Prostate gland (tissue), 2 donors: ENCODE measurements at regions not wholly inside any gene's neighbourhood (a gene's known extent, or its start where the extent isn't known, plus 50 kb on each side); places are given as distances from the start of the nearest gene placed in this dataset.

ENCODE experiments used
- DNase-seq: peaks from one replicate; pipeline ENCODE4 v3.0.0-alpha.2; 2019; ENCODE audit warnings: low spot score
- H3K27ac ChIP-seq, 2 donors: fragments of 200-600 bp; sonication (generic); 2 replicates each; pipeline ENCODE4 v1.5.1; 2017 to 2019
- H3K27me3 ChIP-seq: fragments of 200-600 bp; sonication (generic); replicated peaks from 2 replicates; pipeline ENCODE4 v1.5.1; 2019; ENCODE audit not compliant: insufficient read depth
- H3K36me3 ChIP-seq, 2 donors: fragments of 200-600 bp; sonication (generic); 1 replicate in 1 of 2; 2 replicates in 1 of 2; pipeline versions ENCODE4 v1.5.1 to v1.8.1; 2017 to 2019
- H3K4me1 ChIP-seq: fragments of 200-600 bp; sonication (generic); replicated peaks from 2 replicates; pipeline ENCODE4 v1.5.1; 2019
- H3K4me3 ChIP-seq, 2 donors: fragments of 200-600 bp; sonication (generic); 2 replicates each; pipeline ENCODE4 v1.5.1; 2017 to 2019
- H3K9me3 ChIP-seq: fragments of 200-600 bp; sonication (generic); 2 replicates; pipeline ENCODE4 v1.5.1; 2017
- POLR2A ChIP-seq: fragments of 450-650 bp; IDR thresholded peaks from one replicate; pipeline ENCODE4 v1.6.1; 2016; ENCODE audit warnings: antibody characterized with exemption, mild to moderate bottlenecking
- POLR2AphosphoS5 ChIP-seq: sonication (generic); formaldehyde crosslinking; IDR thresholded peaks from one replicate; pipeline ENCODE4 v1.6.1; 2017; ENCODE audit warnings: antibody characterized with exemption
- WGBS: methylation state at CpG from one replicate; pipeline ENCODE4 v1.1.5; 2018; 5-methylcytosine and 5-hydroxymethylcytosine counted together
- intact Hi-C: fragments of 100-400 bp; cut with DNase I; formaldehyde crosslinking; loops from one replicate; pipeline ENCODE4 v1.14.2; 2022
- TF ChIP-seq, protein P1 (sequence below), 4 experiments: fragments of 200-600 bp in 2 of 4; fragments of 450-650 bp in 2 of 4; sonication (generic) in 2 of 4; IDR thresholded peaks; 1 replicate in 3 of 4; 2 replicates in 1 of 4; pipeline ENCODE4 v1.5.1; 2016 to 2019; ENCODE audit warnings: antibody characterized with exemption in 4 of 4, mild to moderate bottlenecking in 2 of 4, moderate library complexity in 2 of 4

DNA sequence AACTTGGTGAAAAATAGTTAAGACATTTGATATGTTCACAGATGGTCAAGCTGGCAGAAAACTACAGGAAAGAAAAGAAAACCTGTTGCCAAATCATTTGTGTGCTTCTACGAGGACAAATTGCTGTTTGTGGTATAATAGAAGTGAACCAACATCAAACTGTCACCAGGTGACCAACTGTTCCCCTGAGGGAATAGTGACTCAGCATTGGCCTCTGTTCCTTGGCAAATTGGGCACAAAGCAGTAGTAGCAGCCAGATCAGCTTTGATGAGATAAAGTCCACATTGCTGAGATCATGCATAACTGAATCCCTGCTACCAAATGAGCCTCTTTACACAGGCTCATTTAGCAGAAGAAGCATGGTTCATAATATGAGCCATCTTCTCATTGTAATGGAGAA lies 103.5 kb downstream of the POSTN start:
- Histone ChIP-seq H3K4me1 (no peaks in the 10 kb centered on the region), H3K27me3 (no peaks in the 10 kb centered on the region), H3K36me3 (no peaks in the 10 kb centered on the region), H3K4me3 (no peak overlapping the region), H3K9me3 (no peaks in the 10 kb centered on the region), H3K27ac (no peak overlapping the region)
- intact Hi-C loops = no loop called here
- TF ChIP-seq, protein P1, sequence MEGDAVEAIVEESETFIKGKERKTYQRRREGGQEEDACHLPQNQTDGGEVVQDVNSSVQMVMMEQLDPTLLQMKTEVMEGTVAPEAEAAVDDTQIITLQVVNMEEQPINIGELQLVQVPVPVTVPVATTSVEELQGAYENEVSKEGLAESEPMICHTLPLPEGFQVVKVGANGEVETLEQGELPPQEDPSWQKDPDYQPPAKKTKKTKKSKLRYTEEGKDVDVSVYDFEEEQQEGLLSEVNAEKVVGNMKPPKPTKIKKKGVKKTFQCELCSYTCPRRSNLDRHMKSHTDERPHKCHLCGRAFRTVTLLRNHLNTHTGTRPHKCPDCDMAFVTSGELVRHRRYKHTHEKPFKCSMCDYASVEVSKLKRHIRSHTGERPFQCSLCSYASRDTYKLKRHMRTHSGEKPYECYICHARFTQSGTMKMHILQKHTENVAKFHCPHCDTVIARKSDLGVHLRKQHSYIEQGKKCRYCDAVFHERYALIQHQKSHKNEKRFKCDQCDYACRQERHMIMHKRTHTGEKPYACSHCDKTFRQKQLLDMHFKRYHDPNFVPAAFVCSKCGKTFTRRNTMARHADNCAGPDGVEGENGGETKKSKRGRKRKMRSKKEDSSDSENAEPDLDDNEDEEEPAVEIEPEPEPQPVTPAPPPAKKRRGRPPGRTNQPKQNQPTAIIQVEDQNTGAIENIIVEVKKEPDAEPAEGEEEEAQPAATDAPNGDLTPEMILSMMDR (IDR thresholded peaks at IDR 0.05) = no peak
- TF ChIP-seq POLR2A = no peak
- no peak for TF ChIP-seq POLR2AphosphoS5
- DNase-seq = no peak
- 19% methylated on average over 1 of the region's 1 CpG for WGBS

DNA sequence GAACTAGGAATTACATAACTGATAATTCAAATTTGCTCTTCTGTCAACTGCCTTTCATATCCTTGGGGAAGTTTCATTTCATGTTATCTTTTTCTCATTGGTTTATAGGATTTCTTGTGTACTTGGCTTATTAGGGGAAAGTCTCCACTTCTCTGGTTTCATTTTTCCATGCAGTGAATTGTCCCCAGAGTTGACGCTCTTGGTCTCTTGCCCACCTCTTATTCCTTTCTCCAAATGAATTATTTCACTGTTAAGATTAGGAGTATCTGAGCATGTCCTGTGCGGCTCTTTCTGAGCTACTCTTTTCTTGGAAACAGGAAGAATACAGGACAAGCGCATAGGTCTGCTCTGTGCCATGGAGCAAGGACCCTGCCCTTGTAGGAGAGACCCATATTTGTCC lies 104.8 kb downstream of the POSTN start:
- 86% methylated on average over 3 of the region's 3 CpGs for WGBS
- H3K4me3 ChIP-seq = no peak overlapping the region
- no peaks in the 10 kb centered on the region for H3K27me3 ChIP-seq
- no peaks in the 10 kb centered on the region for H3K9me3 ChIP-seq
- no peak overlapping the region for H3K27ac ChIP-seq
- H3K36me3 ChIP-seq = no peaks in the 10 kb centered on the region
- DNase-seq = no peak
- TF ChIP-seq, protein P1 (IDR thresholded peaks at IDR 0.05) = no peak
- TF ChIP-seq POLR2AphosphoS5 = no peak
- no peak for TF ChIP-seq POLR2A
- H3K4me1 ChIP-seq = no peaks in the 10 kb centered on the region
- intact Hi-C loops = no loop called here

DNA sequence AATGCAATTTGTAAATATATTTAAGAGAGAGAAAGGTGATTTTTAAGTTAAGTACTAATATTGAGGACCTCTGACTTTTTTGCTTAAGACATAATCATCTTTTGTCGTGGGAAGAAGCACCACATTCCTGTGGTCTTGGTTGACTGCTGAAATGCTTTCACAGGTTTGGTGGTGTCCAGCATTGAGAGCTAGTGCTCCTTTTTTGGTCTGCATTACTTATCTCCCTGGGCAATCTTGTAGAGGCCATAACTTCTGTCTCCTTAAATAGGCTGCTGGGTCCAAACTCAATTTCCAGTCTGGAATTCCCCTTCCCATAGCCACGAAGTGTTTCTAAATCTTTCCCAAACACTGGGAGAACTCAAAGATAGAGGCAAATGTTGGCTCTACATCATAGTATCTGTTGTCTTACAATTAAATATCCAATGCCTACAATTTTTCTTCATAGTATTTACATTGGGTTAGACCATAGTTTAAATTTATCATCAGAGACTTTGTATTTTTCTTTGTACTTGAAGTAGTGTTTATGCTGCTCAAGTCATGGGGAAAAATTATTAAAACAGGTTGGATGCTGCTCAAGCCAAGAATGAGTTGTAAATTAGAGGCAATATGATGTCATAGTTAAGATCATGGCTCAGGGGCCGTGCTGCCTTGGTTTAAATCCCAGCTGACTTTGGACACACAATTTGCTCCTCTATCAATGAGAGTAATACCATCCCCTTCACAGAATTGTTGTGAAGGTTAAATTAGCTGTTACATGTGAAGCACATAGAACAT lies 105.6 kb downstream of the POSTN start:
- intact Hi-C loops = no loop called here
- no peaks in the 10 kb centered on the region for H3K4me1 ChIP-seq
- H3K27ac ChIP-seq = no peak overlapping the region
- no peak for DNase-seq
- 30% methylated on average over 3 of the region's 3 CpGs for WGBS
- no peak overlapping the region for H3K4me3 ChIP-seq
- TF ChIP-seq, protein P1 (IDR thresholded peaks at IDR 0.05) = no peak
- TF ChIP-seq POLR2AphosphoS5 (no peak), POLR2A (no peak)
- H3K36me3 ChIP-seq = no peaks in the 10 kb centered on the region
- no peaks in the 10 kb centered on the region for H3K9me3 ChIP-seq
- no peaks in the 10 kb centered on the region for H3K27me3 ChIP-seq

DNA sequence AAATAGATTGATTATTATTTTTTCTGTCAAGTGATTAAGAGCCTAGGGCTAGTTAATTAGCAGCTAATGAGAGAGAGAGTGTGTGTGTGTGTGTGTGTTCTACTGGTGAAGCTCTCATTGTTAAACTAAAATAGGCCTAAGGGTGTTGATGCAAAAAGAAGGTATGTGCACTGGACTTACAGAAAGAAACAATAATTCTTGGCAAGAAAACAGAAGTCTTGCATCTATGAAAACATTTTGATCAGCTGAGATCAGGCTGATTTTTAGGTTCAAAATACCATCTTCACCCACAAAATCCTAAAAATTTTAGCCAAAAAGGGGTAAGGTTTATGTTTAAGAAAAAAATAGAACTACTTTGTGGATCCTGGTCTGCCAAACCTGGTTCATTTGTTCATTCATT lies 106.5 kb downstream of the POSTN start:
- Histone ChIP-seq H3K4me1 (no peaks in the 10 kb centered on the region), H3K9me3 (no peaks in the 10 kb centered on the region), H3K27me3 (no peaks in the 10 kb centered on the region), H3K4me3 (no peak overlapping the region), H3K36me3 (no peaks in the 10 kb centered on the region), H3K27ac (no peak overlapping the region)
- TF ChIP-seq POLR2A (no peak), POLR2AphosphoS5 (no peak)
- TF ChIP-seq, protein P1 (IDR thresholded peaks at IDR 0.05) = no peak
- no peak for DNase-seq
- intact Hi-C loops = no loop called here

DNA sequence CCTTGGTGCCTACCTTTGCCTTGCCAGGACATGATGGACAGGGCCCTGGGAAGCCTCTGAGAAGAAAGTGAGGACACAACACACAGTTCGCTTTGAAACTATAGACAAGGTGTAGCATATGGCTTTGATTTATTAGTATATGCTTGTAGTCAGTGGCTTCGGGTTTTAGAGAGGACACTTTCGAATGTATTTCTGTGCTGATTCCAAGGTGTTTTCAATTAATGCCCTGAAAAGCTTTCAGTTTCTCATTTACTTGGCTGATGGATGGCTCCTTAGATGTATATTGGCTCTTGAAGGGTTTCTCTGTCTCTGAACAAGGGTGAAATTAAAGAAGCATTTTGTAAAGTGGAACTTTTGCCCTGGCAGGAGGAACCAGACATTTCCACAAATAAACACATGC lies 106.9 kb downstream of the POSTN start:
- no peak for DNase-seq
- intact Hi-C loops = no loop called here
- Histone ChIP-seq H3K27me3 (no peaks in the 10 kb centered on the region), H3K27ac (no peak overlapping the region), H3K4me1 (no peaks in the 10 kb centered on the region), H3K4me3 (no peak overlapping the region), H3K36me3 (no peaks in the 10 kb centered on the region), H3K9me3 (no peaks in the 10 kb centered on the region)
- TF ChIP-seq, protein P1 (IDR thresholded peaks at IDR 0.05) = no peak
- no peak for TF ChIP-seq POLR2A
- WGBS = 82% methylated on average over 3 of the region's 3 CpGs
